Osteoblast (primary cell): ENCODE measurements at regions not wholly inside any gene's neighbourhood (a gene's known extent, or its start where the extent isn't known, plus 50 kb on each side); places are given as distances from the start of the nearest gene placed in this dataset.

ENCODE experiments used
- DNase-seq: peaks from one replicate; pipeline ENCODE4 v3.0.0; 2011; ENCODE audit warnings: low spot score, mixed read lengths; ENCODE audit not compliant: insufficient read length; ENCODE audit errors: missing footprints
- H2AFZ ChIP-seq: 2 replicates; pipeline ENCODE4 v1.6.0; 2011; ENCODE audit warnings: mild to moderate bottlenecking, low read length
- H3K27ac ChIP-seq: 2 replicates; pipeline ENCODE4 v1.5.1; 2011; ENCODE audit warnings: mild to moderate bottlenecking, low read depth, low read length, moderate library complexity
- H3K27me3 ChIP-seq: 2 replicates; pipeline ENCODE4 v1.6.0; 2012; ENCODE audit warnings: mild to moderate bottlenecking, control low read depth, inconsistent platforms, low read length, moderate library complexity; ENCODE audit not compliant: insufficient read depth
- H3K36me3 ChIP-seq: 2 replicates; pipeline ENCODE4 v1.5.1; 2011; ENCODE audit warnings: mild to moderate bottlenecking, low read length, control low read depth, moderate library complexity; ENCODE audit not compliant: insufficient read depth
- H3K4me1 ChIP-seq: 2 replicates; pipeline ENCODE4 v1.5.1; 2011; ENCODE audit warnings: mild to moderate bottlenecking, low read length, control low read depth, moderate library complexity; ENCODE audit not compliant: insufficient read depth
- H3K4me2 ChIP-seq: 2 replicates; pipeline ENCODE4 v1.6.0; 2011; ENCODE audit warnings: mild to moderate bottlenecking, low read length; ENCODE audit not compliant: insufficient read depth
- H3K4me3 ChIP-seq: fragments of 200-600 bp; sonication (generic); 3 replicates; pipeline ENCODE4 v1.5.1; 2012; ENCODE audit warnings: mild to moderate bottlenecking, low read length, inconsistent platforms; ENCODE audit not compliant: insufficient read depth
- H3K79me2 ChIP-seq: 2 replicates; pipeline ENCODE4 v1.6.0; 2012; ENCODE audit warnings: mild to moderate bottlenecking, low read length, control low read depth, inconsistent platforms; ENCODE audit not compliant: insufficient read depth
- H3K9me3 ChIP-seq: 2 replicates; pipeline ENCODE4 v1.5.1; 2011; ENCODE audit warnings: low read depth, low read length, control low read depth
- H4K20me1 ChIP-seq: 2 replicates; pipeline ENCODE4 v1.6.0; 2012; ENCODE audit warnings: mild to moderate bottlenecking, low read length, control low read depth; ENCODE audit not compliant: insufficient read depth
- TF ChIP-seq, protein P1 (sequence below): IDR thresholded peaks from 2 replicates; pipeline ENCODE4 v1.5.1; 2011; ENCODE audit warnings: mild to moderate bottlenecking, low read depth, low read length, moderate library complexity; ENCODE audit errors: extremely low read depth

DNA sequence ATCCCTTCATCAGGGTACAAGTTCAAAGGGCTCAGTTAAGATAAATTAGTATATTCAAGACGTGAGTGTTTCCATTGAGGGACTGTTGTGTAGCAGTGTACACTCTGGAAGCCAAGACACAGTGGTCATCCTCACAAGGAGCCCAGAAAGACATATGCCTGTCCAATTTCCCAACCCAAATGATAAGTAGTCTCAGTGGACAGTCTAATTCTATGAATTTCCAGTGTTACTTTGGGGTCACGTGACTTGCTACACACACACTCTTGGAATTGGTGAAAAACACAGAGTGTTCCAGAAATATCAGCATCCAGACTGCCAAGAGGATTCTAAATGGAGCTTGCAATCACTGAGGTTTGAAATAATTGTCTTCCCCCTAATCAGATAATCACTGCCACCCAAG, 365.1 kb downstream of the WDR11 start:
- Histone ChIP-seq H3K36me3 (no peaks in the 10 kb centered on the region), H4K20me1 (no peaks in the 10 kb centered on the region), H3K27me3 (no peaks in the 10 kb centered on the region), H3K4me1 (no peaks in the 10 kb centered on the region), H3K4me3 (no peak overlapping the region), H3K9me3 (no peaks in the 10 kb centered on the region), H3K4me2 (no peak overlapping the region), H2AFZ (no peak overlapping the region), H3K79me2 (no peaks in the 10 kb centered on the region), H3K27ac (no peak overlapping the region)
- TF ChIP-seq, protein P1, sequence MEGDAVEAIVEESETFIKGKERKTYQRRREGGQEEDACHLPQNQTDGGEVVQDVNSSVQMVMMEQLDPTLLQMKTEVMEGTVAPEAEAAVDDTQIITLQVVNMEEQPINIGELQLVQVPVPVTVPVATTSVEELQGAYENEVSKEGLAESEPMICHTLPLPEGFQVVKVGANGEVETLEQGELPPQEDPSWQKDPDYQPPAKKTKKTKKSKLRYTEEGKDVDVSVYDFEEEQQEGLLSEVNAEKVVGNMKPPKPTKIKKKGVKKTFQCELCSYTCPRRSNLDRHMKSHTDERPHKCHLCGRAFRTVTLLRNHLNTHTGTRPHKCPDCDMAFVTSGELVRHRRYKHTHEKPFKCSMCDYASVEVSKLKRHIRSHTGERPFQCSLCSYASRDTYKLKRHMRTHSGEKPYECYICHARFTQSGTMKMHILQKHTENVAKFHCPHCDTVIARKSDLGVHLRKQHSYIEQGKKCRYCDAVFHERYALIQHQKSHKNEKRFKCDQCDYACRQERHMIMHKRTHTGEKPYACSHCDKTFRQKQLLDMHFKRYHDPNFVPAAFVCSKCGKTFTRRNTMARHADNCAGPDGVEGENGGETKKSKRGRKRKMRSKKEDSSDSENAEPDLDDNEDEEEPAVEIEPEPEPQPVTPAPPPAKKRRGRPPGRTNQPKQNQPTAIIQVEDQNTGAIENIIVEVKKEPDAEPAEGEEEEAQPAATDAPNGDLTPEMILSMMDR = no peak
- DNase-seq = no peak

DNA sequence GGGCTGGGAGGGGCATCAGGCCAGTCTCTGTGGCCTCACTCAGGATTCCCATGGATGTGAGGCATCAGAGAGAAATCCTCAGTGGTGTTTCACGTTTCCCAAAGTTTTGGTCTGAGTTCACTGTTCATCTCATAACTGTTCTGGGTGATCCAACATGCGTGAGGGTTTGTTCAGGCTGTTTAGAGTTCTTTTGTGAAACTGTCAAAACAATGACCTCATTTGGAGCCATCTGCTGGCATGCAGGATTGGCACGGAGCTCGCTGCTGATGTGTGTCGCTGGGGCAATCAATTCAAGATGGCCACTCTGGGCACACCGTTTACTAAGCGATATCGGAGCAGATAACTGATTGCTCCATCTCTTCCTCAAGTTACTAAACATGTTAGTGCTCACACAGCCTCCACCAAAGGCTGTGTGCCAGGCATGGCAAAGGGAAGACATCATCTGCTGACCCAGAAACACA, 365.6 kb downstream of the WDR11 start:
- Histone ChIP-seq H4K20me1 (no peaks in the 10 kb centered on the region), H3K27me3 (no peaks in the 10 kb centered on the region), H3K4me2 (no peak overlapping the region), H3K4me1 (no peaks in the 10 kb centered on the region), H3K9me3 (no peaks in the 10 kb centered on the region), H3K36me3 (no peaks in the 10 kb centered on the region), H3K27ac (no peak overlapping the region), H2AFZ (no peak overlapping the region), H3K4me3 (no peak overlapping the region), H3K79me2 (no peaks in the 10 kb centered on the region)
- DNase-seq = no peak
- TF ChIP-seq, protein P1 = no peak

DNA sequence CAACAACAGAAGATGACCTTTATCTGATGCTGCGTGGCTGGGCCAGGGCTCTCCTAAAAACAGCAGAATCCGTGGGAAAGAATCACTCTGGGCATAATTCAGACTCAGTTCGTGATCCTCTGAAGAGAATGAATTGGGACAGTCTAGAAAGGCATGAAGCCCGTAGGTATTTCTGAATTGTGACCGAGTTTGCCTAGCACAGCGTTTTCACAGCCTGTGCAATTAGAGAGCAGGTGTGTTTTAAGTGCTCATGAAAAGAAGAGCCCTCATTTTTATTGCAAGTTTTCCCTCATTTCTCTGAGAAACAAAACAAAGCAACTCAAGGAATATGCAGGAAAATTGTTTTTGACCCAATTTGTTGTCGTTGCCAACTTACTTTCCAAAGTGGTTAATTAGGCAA, 366.2 kb downstream of the WDR11 start:
- no peak overlapping the region for H3K27ac ChIP-seq
- no peaks in the 10 kb centered on the region for H3K9me3 ChIP-seq
- TF ChIP-seq, protein P1 = no peak
- no peak overlapping the region for H3K4me3 ChIP-seq
- H3K4me1 ChIP-seq = no peaks in the 10 kb centered on the region
- H3K79me2 ChIP-seq = no peaks in the 10 kb centered on the region
- H3K27me3 ChIP-seq = no peaks in the 10 kb centered on the region
- no peak overlapping the region for H2AFZ ChIP-seq
- DNase-seq = no peak
- no peak overlapping the region for H3K4me2 ChIP-seq
- H3K36me3 ChIP-seq = no peaks in the 10 kb centered on the region
- no peaks in the 10 kb centered on the region for H4K20me1 ChIP-seq

DNA sequence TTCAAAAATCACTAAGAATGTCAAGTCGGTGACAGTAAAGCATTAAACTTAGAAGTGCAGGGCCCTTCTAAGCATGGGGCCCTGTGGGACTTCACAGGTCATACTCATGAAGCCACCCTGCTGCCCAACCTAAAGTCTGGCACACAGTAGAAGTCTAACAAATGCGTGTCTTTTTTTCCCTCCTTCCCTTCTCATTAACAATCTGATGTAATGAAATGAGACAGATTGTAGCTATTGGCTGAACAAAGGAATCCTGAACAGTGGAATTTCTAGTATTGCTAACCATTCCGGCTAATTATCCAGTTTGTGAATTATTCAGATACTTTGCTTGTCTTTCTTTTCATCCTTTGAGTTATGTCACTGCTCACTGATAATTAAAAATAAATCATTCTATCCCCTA, 369.9 kb downstream of the WDR11 start:
- TF ChIP-seq, protein P1 = no peak
- H3K79me2 ChIP-seq = no peaks in the 10 kb centered on the region
- H3K4me3 ChIP-seq = no peak overlapping the region

More for the DNA sequence above, 369.9 kb downstream of the WDR11 start:
- Histone ChIP-seq H3K9me3 (no peaks in the 10 kb centered on the region), H3K27me3 (no peaks in the 10 kb centered on the region), H2AFZ (no peak overlapping the region), H3K4me1 (no peaks in the 10 kb centered on the region), H3K36me3 (no peaks in the 10 kb centered on the region), H4K20me1 (no peaks in the 10 kb centered on the region), H3K4me2 (no peak overlapping the region), H3K27ac (no peak overlapping the region)
- DNase-seq = no peak
